IPS-15b (cell line): ENCODE measurements at regions not wholly inside any gene's neighbourhood (a gene's known extent, or its start where the extent isn't known, plus 50 kb on each side); places are given as distances from the start of the nearest gene placed in this dataset.
"Not testable (repeated sequence)": the region's sequence is repeated elsewhere in the genome, so short reads cannot be mapped to it uniquely, and the experiment has no call there.

Experiments
- H3K27me3 ChIP-seq: one replicate; pipeline ENCODE4 v1.6.1; 2013; ENCODE audit warnings: low read length; ENCODE audit not compliant: control insufficient read depth, insufficient read depth
- H3K36me3 ChIP-seq: one replicate; pipeline ENCODE4 v1.6.1; 2013; ENCODE audit warnings: low read length; ENCODE audit not compliant: control insufficient read depth, insufficient read depth
- H3K4me1 ChIP-seq: one replicate; pipeline ENCODE4 v1.6.1; 2013; ENCODE audit warnings: mild to moderate bottlenecking, low read length; ENCODE audit not compliant: control insufficient read depth, insufficient read depth
- H3K4me3 ChIP-seq: one replicate; pipeline ENCODE4 v1.5.1; 2013; ENCODE audit warnings: low read depth, low read length
- H3K9ac ChIP-seq: one replicate; pipeline ENCODE4 v1.6.1; 2013; ENCODE audit warnings: low read depth, mild to moderate bottlenecking, low read length
- H3K9me3 ChIP-seq: one replicate; pipeline ENCODE4 v1.6.1; 2013; ENCODE audit warnings: mild to moderate bottlenecking, low read length; ENCODE audit not compliant: control insufficient read depth, insufficient read depth

DNA sequence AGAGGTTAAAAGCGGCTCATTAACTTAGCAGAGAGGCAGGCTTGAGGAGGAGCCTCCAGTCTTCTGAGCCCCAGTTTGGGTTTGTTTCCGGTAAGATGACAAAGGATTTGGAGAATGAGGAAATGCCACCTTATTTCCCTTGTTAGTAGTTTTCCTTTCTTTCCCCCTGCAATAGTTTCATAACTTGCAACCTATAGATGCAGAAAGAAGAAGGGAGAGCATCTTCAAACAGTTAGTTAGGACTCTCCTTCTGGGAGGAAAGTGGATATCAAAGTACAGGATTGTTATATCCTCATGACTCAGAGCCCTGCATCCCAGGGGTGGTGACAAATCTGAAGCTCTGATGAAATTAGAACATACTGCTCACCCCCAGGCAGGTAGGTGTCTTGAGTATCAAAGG, 180.7 kb upstream of the SLC38A2 start:
- Histone ChIP-seq H3K27me3 (no peaks in the 10 kb centered on the region), H3K4me3 (no peak overlapping the region), H3K9ac (no peak overlapping the region), H3K36me3 (no peaks in the 10 kb centered on the region), H3K9me3 (no peaks in the 10 kb centered on the region), H3K4me1 (no peaks in the 10 kb centered on the region)

DNA sequence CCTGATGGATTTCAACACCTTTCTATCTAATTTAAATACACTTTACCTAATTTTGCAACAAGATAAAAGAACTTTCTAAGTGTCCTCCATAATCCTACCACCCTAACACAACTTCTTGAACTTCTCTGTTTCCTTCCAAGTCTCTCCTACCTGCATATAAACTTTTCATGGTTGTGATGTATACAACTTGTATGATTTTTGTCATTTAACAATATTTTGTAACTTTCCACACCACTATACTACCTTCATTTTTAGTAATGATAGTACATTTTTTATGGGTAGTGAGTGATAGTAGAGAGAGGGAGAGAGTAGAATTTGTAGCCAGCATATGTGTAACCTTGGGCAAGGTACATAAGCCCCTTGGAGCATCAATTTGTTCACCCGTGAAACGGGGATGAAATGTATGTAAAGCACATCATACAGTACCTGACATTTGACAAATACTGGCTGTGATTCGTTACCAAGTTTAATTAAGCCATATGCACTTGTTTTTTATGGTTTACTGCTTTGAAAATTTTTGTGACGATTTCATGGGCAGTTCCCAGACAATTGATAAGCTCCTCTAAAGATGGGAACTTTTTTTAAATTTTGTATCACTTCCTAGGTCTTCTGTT, 177.8 kb upstream of the SLC38A2 start:
- H3K4me1 ChIP-seq = no peaks in the 10 kb centered on the region
- no peak overlapping the region for H3K9ac ChIP-seq
- H3K36me3 ChIP-seq = peaks cover 2% of the 10 kb centered on the region
- no peaks in the 10 kb centered on the region for H3K27me3 ChIP-seq
- H3K4me3 ChIP-seq = no peak overlapping the region
- no peaks in the 10 kb centered on the region for H3K9me3 ChIP-seq

DNA sequence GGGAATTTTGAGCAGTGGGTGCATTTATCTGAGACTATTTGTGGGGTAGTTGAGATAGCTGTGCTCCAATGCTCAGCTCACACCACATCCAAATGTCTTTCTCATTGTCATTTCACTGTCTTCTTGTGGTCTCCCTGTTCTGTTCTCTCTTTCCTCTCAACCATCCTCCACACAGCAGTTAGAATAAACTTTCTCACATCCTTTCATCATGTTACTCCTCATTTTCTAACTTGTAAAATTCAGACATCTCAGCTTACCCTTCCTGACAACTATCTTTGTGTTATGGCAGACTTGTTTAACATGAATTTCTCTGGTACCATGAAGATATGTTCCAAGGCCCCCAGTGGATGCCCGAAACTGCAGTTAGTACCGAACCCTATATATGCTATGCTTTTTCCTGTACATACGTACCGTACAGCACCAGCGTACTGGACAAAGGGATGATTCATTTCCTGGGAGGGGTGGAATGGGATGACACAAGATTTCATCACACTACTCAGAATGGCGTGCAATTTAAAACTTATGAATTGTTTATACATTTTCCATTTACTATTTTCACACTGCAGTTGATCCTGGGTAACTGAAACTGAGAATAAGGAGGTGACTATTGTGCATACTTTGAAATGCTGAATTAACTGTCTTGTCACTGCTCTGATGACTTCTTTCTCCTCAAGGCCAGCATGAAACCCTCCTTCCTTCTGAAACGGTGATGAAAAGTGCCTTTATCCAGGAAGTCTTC, 177.1 kb upstream of the SLC38A2 start:
- Histone ChIP-seq H3K9ac (no peak overlapping the region), H3K27me3 (no peaks in the 10 kb centered on the region), H3K4me3 (no peak overlapping the region), H3K36me3 (peaks cover 2% of the 10 kb centered on the region), H3K4me1 (no peaks in the 10 kb centered on the region), H3K9me3 (no peaks in the 10 kb centered on the region)

DNA sequence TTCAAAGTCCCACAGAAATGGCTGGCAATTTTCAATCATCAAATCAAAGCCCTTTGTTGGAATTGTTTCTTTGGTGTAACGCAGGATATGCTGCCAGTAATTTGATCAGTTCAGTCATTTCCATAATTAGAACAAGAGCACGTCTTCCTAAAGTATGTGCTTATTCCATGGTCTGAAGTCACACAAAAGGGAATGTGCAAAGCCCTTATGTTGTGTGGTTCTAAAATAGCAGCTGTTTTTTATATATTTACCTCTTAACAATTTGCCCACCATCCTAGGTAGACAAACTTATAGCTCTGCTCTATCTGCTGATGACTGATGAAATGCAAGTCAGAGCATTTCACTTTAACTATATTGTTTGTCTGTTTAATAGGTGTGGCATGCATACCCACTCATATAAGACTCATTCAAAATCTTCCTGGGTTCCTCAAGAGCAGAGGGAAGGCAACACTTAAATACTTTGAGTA, 176.1 kb upstream of the SLC38A2 start:
- no peak overlapping the region for H3K9ac ChIP-seq
- H3K9me3 ChIP-seq = no peaks in the 10 kb centered on the region
- H3K4me1 ChIP-seq = no peaks in the 10 kb centered on the region
- no peaks in the 10 kb centered on the region for H3K27me3 ChIP-seq
- peaks cover 2% of the 10 kb centered on the region for H3K36me3 ChIP-seq
- no peak overlapping the region for H3K4me3 ChIP-seq

DNA sequence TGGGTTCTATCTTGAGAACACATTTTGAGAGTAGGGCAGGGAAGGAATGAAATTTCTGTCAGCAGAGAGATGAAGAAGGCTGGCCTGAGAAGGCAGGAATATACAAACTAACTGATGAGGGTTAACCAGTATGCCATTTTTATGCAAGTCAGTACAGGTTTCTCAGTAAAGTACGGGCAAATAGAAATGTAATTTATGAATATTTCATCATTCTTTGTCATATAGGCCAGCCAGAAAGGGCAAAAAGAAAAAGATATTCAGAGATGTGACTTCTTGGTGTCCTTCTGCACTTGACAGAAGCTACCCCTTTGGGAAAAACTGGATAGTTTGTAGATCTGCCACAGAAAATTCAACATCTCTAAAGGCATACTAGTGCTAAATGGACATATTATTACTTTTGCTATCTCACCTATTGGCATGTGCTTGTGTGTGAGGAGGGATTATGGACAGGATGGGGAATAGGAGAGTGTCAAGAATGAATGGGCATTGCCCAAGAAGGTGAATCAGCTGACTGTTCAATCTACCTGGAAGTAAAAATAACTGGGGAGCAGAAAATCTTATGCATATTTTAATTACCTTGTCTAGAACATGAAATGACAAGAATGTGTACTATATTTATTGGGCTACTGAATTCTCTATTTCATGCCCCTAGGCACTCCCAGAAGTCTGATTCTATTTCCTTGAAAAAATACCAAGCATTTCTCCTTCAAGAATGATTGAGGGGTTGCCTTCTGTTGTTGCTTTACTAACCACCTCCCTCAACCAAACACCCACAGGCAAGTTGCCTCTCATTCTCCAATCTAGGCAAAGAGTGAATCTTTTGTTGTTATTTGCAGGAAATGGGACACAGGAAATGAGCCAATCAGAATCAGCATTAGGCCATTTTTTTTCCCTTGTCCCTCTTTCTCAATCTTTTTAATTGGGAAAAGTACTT, 175.1 kb upstream of the SLC38A2 start:
- Histone ChIP-seq H3K27me3 (no peaks in the 10 kb centered on the region), H3K4me3 (no peak overlapping the region), H3K9ac (no peak overlapping the region), H3K4me1 (no peaks in the 10 kb centered on the region), H3K36me3 (peaks cover 2% of the 10 kb centered on the region), H3K9me3 (no peaks in the 10 kb centered on the region)

DNA sequence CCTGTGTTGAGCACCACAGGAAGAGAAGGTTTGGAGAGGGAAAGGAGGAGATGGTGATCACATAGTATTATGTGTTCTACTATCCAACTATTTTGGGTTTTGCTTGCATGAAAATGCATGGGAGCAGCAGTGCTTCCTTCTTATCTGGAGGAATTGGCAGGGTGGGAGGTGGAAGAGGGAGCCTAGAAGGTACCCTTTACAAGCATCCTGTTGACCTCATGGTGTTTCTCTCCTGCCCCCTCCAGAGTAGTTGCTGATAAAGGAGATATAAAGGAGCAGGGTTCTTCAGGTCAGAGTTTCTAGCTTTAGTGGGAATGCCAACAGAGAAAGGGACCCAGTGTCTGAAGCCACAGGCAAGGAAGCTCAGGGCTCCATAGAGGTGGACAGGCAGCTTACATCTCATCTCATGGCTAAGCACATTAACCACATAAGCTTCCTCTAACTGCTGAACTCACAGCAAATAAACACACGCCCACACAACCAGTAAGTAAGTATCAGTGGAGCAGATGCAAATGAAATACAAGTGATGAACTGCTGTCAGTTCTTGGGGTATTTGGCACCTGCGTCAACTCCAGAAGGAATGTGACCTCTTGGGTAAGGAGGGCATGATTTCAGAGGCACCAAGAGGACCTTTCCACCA, 174.2 kb upstream of the SLC38A2 start:
- peaks cover 2% of the 10 kb centered on the region for H3K36me3 ChIP-seq
- no peaks in the 10 kb centered on the region for H3K27me3 ChIP-seq
- H3K9me3 ChIP-seq = no peaks in the 10 kb centered on the region
- no peak overlapping the region for H3K4me3 ChIP-seq
- no peak overlapping the region for H3K9ac ChIP-seq
- H3K4me1 ChIP-seq = no peaks in the 10 kb centered on the region

DNA sequence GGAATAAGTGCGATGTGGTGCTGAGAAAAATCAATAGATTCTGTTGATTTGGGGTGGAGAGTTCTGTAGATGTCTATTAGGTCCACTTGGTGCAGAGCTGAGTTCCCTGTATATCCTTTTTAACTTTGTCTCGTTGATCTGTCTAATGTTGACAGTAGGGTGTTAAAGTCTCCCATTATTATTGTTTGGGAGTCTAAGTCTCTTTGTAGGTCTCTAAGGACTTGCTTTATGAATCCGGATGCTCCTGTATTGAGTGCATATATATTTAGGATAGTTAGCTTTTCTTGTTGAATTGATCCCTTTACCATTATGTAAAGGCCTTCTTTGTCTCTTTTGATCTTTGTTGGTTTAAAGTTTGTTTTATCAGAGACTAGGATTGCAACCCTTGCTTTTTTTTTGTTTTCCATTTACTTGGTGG, 170.8 kb upstream of the SLC38A2 start:
- not testable (repeated sequence) for H3K9me3 ChIP-seq, H3K4me3 ChIP-seq, H3K27me3 ChIP-seq, H3K36me3 ChIP-seq, H3K4me1 ChIP-seq, H3K9ac ChIP-seq

GRCh38 chr12:46538976-46539375, 166.4 kb upstream of the SLC38A2 start:
- H3K9ac ChIP-seq = no peak overlapping the region
- H3K4me3 ChIP-seq = no peak overlapping the region
- H3K36me3 ChIP-seq = no peaks in the 10 kb centered on the region
- H3K27me3 ChIP-seq = no peaks in the 10 kb centered on the region
- no peaks in the 10 kb centered on the region for H3K9me3 ChIP-seq
- no peaks in the 10 kb centered on the region for H3K4me1 ChIP-seq

DNA sequence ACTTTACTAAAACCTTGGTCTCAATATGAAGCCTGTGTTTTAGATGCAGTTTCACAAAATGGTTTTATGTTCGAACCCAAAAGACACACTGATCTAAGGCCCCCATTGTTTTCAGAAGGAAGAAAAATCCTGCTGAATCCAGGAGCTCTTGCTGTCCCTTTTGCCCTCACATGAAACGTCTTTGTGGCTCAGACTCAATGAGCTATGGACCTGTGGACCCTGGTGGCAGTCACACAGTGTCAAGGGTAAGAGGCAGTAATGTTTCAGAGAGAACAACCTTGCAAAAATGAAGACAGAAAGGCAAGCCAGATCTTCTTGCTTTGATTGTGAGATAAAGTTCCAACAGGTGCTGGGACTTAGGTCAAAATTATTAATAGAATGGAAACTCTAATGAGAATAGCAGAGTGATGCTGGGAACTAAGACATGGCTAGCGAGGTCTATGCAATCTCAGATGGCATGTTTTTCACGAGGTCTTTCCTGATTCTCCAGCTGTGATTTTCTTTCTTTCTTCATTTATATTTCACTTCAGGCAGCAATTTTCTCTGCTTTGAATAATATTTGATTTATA, 164.9 kb upstream of the SLC38A2 start:
- Histone ChIP-seq H3K9me3 (no peaks in the 10 kb centered on the region), H3K27me3 (no peaks in the 10 kb centered on the region), H3K9ac (no peak overlapping the region), H3K36me3 (no peaks in the 10 kb centered on the region), H3K4me1 (no peaks in the 10 kb centered on the region), H3K4me3 (no peak overlapping the region)

GRCh38 chr12:46536316-46536715, 163.7 kb upstream of the SLC38A2 start:
- H3K36me3 ChIP-seq, H3K9ac ChIP-seq, H3K4me3 ChIP-seq, H3K27me3 ChIP-seq, H3K4me1 ChIP-seq, H3K9me3 ChIP-seq: not testable (repeated sequence)

- Histone ChIP-seq H3K9ac (no peak overlapping the region), H3K4me1 (no peaks in the 10 kb centered on the region), H3K27me3 (no peaks in the 10 kb centered on the region), H3K4me3 (no peak overlapping the region), H3K36me3 (no peaks in the 10 kb centered on the region), H3K9me3 (no peaks in the 10 kb centered on the region)
Observed at GRCh38 chr12:46535907-46536306, 163.3 kb upstream of the SLC38A2 start.
